ENCODE measurements at regions not wholly inside any gene's neighbourhood (a gene's known extent, or its start where the extent isn't known, plus 50 kb on each side); places are given as distances from the start of the nearest gene placed in this dataset.

DNA sequence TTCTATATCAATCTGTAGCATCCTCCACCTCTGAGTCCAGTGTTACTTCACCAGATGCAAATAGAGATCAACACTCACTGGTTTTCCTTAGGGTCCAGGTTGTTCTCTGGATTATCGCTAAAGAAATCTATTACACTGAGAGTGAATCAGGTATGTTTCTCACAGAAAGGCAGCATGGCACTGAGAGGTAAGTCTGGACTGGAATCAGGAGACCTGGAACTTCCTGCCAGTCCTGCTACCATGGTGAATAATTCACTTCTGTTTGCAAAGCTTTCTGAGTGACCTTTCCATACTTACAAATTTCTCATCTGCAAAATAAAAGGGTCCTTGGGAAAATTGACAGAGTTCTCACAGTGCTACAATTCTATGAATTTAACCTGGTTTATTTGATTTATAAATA, 1583.3 kb downstream of the MRPL39 start:
- ATAC-seq (no peak), DNase-seq (ENCODE audit: low spot score) (no peak)
- H3K27ac Mint-ChIP-seq, result no peak overlapping the region
- no peak overlapping the region for H3K4me3 Mint-ChIP-seq
- H3K4me1 Mint-ChIP-seq (ENCODE audit: low read depth in 2 of 2), result no peaks in the 10 kb centered on the region
- H3K36me3 Mint-ChIP-seq, result peaks cover 9% of the 10 kb centered on the region
- H3K27me3 Mint-ChIP-seq, result no peaks in the 10 kb centered on the region
- H3K9me3 Mint-ChIP-seq, result peaks cover 7% of the 10 kb centered on the region

DNA sequence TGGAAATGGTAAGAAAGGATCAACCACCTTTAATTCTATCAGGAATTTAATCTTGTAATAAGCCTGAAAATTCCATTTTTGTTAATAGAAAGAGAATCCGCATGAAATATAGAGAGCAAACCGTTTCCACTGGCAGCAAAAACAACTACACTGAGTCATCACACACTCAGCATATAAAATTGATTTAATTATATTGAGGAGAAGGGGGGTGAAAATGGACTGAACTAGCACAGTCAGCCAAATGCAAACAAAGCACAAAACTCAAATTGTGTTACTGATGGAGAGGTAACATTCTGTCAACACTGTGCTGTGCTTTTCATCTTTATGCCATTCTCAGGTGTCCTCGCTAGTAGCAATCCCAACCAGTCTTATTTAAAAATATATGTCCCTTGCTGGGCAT, 1583.9 kb downstream of the MRPL39 start:
- H3K9me3 Mint-ChIP-seq, result peaks cover 7% of the 10 kb centered on the region
- no peaks in the 10 kb centered on the region for H3K4me1 Mint-ChIP-seq (ENCODE audit: low read depth in 2 of 2)
- no peak for ATAC-seq
- H3K27me3 Mint-ChIP-seq, result no peaks in the 10 kb centered on the region
- DNase-seq (ENCODE audit: low spot score), result no peak
- no peak overlapping the region for H3K27ac Mint-ChIP-seq
- no peak overlapping the region for H3K4me3 Mint-ChIP-seq
- H3K36me3 Mint-ChIP-seq, result peaks cover 10% of the 10 kb centered on the region

DNA sequence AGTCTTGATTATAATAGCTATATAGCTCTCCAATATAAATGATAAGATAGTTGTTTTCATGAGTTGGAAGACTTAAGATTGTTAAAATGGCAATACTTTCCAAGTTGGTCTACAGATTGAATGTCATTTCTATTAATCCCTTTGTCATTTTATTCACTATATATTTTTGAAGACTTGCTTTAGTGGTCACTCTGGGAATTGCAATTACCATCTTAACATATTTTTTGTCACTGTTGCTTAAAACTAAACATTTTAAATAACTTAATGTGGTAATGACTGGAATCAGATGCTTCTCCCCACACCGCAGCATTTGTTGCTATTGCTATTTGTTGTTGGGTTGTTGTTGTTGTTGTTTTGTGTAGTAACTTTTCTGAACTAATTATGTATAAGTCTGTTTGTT, 1592.9 kb downstream of the MRPL39 start:
- Mint-ChIP-seq H3K9me3 (peaks cover 10% of the 10 kb centered on the region), H3K4me3 (no peak overlapping the region), H3K27ac (no peak overlapping the region), H3K36me3 (peaks cover 5% of the 10 kb centered on the region), H3K4me1 (ENCODE audit: low read depth in 2 of 2) (no peaks in the 10 kb centered on the region), H3K27me3 (no peaks in the 10 kb centered on the region)
- DNase-seq (ENCODE audit: low spot score) (no peak), ATAC-seq (no peak)

DNA sequence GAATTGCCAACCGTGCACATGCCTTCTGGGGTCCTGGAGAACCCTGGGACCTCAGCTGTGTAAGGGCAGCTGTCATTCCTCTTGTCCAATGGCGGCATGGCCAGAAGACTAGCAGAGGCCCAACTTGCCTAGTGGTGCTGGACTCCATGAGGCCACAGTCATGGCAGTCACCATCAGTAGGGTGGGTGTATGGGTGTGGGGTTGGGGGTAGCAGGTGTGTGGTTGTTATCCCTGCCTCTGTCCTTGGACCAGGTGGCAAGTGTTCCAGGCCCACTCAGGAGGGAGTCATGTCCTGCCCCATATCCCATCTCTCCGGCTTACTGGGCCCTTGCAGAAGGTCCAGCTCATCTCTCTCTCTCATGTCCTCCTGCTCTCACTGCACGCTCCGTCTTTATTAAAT, 1596.2 kb downstream of the MRPL39 start:
- Mint-ChIP-seq H3K27me3 (no peaks in the 10 kb centered on the region), H3K9me3 (peaks cover 6% of the 10 kb centered on the region), H3K36me3 (no peaks in the 10 kb centered on the region), H3K27ac (no peak overlapping the region), H3K4me1 (ENCODE audit: low read depth in 2 of 2) (no peaks in the 10 kb centered on the region), H3K4me3 (no peak overlapping the region)
- DNase-seq (ENCODE audit: low spot score) (no peak), ATAC-seq (no peak)

DNA sequence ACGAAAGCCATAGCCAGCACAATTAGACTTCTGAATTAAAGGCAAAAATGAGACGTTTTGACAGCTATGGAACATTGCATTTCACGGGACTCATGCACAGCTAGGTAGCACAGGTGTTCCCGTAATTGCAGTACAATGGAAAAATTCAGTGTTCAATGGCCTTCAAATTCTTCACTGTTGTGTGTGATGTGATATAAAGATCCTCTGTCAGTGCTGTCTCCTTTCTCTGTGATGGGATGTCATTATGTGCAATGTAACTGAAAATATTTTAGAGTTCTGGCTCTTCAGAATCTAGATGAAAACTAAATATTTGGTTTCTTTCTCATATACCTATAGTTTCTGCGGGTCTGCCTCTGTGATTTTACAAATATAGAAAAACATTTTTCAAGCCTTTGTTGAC, 1599.7 kb downstream of the MRPL39 start:
- Mint-ChIP-seq H3K36me3 (no peaks in the 10 kb centered on the region), H3K4me1 (ENCODE audit: low read depth in 2 of 2) (no peaks in the 10 kb centered on the region), H3K4me3 (no peak overlapping the region), H3K9me3 (peaks cover 15% of the 10 kb centered on the region), H3K27me3 (no peaks in the 10 kb centered on the region), H3K27ac (no peak overlapping the region)
- ATAC-seq (no peak), DNase-seq (ENCODE audit: low spot score) (no peak)

DNA sequence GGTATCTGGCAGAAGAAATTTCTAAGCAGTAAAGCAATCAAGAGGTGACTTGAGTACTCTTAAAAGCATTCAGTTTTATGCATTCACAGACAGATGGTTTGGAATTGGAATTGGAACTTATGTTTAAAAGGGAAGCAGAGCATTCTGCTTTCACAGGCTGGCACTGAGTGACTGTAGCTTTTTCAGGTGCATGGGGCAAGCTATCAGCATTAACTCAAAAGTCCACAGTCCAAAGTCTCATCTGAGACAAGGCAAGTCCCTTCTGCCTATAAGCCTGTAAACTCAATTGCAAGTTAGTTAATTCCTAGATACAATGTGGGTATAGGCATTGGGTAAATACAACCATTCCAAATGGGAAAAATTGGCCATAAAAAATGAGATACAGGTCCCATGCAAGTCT, 1620.3 kb downstream of the MRPL39 start:
- Mint-ChIP-seq H3K36me3 (no peaks in the 10 kb centered on the region), H3K27ac (no peak overlapping the region), H3K4me1 (ENCODE audit: low read depth in 2 of 2) (no peaks in the 10 kb centered on the region), H3K27me3 (no peaks in the 10 kb centered on the region), H3K9me3 (no peaks in the 10 kb centered on the region), H3K4me3 (no peak overlapping the region)
- no peak for ATAC-seq
- no peak for DNase-seq (ENCODE audit: low spot score)

DNA sequence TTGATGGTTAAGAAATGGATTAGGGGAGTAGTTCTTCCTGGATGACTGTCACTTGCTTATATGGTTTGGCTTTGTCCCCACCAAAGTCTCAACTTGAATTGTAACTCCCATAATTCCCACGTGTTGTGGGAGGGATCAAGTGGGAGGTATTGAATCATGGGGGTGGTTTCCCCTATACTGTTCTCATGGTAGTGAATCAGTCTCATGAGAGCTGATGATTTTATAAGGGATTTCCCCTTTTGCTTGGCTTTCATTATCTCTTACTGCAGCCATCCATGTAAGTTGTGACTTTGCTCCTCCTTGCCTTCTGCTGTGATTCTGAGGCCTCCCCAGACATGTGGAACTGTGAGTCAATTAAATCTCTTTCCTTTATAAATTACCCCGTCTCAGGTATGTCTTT, 1621.1 kb downstream of the MRPL39 start:
- no peaks in the 10 kb centered on the region for H3K4me1 Mint-ChIP-seq (ENCODE audit: low read depth in 2 of 2)
- no peak overlapping the region for H3K4me3 Mint-ChIP-seq
- DNase-seq (ENCODE audit: low spot score) (no peak), ATAC-seq (no peak)
- H3K27ac Mint-ChIP-seq, result no peak overlapping the region
- no peaks in the 10 kb centered on the region for H3K9me3 Mint-ChIP-seq
- H3K27me3 Mint-ChIP-seq, result no peaks in the 10 kb centered on the region
- H3K36me3 Mint-ChIP-seq, result no peaks in the 10 kb centered on the region

DNA sequence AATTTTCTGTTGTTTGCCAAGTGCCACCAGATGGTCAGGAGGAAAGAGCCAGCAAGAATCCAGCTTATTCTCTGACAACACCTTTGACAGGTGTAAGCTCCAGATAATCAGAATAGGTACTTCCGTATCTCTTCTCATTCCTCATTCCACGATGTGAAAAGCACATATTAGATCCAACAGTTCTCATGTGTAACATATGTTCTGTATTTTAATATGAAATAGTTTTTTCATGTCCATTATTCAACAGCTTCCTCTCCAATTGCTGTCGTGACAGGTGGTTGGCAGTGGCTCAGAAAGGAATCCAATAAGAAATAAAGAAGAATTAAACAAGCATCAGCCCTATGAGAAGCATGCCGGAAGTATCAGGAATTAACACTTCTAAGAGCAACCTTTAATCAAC, 1624.7 kb downstream of the MRPL39 start:
- Mint-ChIP-seq H3K4me1 (ENCODE audit: low read depth in 2 of 2) (no peaks in the 10 kb centered on the region), H3K36me3 (no peaks in the 10 kb centered on the region), H3K27ac (no peak overlapping the region), H3K27me3 (no peaks in the 10 kb centered on the region), H3K4me3 (no peak overlapping the region), H3K9me3 (no peaks in the 10 kb centered on the region)
- DNase-seq (ENCODE audit: low spot score) (no peak), ATAC-seq (no peak)

DNA sequence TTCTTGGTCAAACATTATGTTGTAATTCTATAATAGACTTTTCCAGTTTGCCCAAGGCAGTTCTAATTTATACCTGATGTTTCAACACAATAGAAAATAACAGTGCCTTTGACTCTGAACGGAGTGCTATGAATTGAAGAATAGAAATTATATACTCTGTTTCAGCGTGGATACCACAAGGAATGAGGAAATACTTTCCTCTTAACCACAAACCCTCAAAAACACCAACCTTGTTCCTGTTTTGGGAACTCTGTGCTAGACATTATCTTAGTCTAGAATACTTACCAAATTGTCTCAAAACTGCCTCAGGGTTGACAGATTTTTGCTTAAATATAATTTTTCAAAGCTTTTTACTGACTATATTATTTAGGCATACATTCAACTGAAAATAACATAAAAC, 1629.3 kb downstream of the MRPL39 start:
- ATAC-seq (no peak), DNase-seq (ENCODE audit: low spot score) (no peak)
- Mint-ChIP-seq H3K27me3 (peaks cover 0 to 3% of the 10 kb centered on the region in 2 donors), H3K9me3 (no peaks in the 10 kb centered on the region), H3K4me1 (ENCODE audit: low read depth in 2 of 2) (no peaks in the 10 kb centered on the region), H3K4me3 (no peak overlapping the region), H3K27ac (no peak overlapping the region), H3K36me3 (no peaks in the 10 kb centered on the region)

DNA sequence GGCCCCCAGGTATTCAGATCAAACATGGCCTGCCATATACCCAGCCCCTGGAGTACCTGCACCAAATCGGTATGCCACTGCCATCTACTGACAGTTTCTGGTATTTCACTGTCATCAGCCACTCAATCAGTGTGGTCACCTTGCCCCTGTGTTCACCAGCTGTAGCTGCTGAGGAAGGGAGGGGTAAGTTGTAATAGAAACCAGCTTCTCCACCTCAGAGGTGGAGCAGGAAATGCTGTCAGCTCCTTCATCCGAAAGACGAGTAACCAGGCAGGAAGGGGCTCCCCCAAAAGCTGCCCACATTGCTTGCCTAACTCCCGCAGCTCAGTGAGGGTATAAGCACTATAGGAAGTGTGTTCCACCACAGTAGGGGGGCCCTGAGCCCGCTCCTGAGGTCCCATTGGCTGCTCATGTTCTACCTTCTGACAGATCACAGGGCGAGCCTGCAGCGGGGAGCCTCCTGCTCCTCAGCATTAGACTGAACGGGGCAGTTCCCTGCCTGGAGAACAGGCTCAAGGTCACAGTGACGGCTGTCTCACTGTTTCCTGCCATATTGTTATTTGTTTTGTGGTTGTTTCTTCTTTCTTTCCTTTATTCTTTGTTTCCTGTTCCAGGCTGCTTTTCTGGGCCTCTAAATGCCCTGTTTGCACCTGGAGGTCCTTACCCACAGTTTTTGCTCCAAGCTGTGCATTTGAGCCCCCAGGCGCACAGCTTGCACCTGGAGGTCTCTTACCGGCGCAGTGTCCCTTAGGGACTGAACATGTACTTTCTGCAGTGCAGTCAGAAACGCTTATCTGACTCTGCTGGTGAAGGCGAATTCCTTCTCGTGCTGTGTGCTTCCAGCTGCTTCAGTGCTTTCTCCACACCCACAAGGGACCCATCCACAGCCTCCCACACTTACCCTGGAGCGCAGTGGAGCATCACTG, 1638.3 kb downstream of the MRPL39 start:
- Mint-ChIP-seq H3K4me3 (peak overlapping the region; percentile 43), H3K9me3 (no peaks in the 10 kb centered on the region), H3K36me3 (no peaks in the 10 kb centered on the region), H3K4me1 (ENCODE audit: low read depth in 2 of 2) (peaks cover 11 to 23% of the 10 kb centered on the region in 2 donors), H3K27ac (no peak overlapping the region), H3K27me3 (no peaks in the 10 kb centered on the region)
- DNase-seq (ENCODE audit: low spot score) (peak; percentile 75), ATAC-seq (peak; percentile 87 to 93)

DNA sequence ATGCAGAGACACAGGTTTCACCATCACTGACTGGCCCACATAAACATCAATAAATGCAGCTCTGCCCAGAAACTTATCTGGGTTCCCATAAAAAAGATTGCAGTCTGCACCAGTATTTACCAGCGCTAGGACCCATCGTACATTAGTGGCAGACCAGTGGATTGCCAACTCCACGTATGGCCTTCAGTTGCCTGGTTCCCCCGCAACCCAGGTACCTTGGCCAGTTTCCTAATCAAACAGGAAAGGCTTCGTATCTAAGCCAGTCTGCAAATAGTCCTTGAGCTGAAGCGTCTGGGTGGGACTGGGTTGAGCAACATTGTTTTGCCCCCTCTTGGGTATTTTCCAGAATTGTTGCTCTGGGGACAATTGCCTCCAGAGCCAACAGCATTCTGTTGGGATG, 1639.3 kb downstream of the MRPL39 start:
- DNase-seq (ENCODE audit: low spot score) (no peak), ATAC-seq (no peak)
- no peaks in the 10 kb centered on the region for H3K9me3 Mint-ChIP-seq
- H3K4me3 Mint-ChIP-seq, result no peak overlapping the region
- H3K27ac Mint-ChIP-seq, result no peak overlapping the region
- H3K4me1 Mint-ChIP-seq (ENCODE audit: low read depth in 2 of 2), result peaks cover 11 to 23% of the 10 kb centered on the region in 2 donors
- no peaks in the 10 kb centered on the region for H3K36me3 Mint-ChIP-seq
- H3K27me3 Mint-ChIP-seq, result no peaks in the 10 kb centered on the region

DNA sequence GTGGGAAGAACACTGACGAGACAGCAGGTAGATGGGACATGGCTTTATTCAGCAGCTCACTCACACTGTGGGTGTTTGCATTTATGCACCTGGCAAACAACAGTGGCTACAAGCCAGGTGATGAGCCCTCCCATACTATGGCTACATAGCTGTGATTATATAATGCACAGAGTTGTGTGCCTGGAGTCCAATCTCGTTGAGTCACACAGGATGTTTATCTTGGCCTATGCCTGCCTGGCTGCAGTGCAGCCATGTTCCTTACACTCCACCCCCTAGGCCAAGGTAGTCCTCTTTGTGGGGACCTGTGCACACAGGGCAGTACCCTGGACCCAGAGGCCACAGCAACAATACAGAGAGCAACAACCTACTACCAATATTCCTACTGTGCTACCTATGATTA, 1643.8 kb downstream of the MRPL39 start:
- no peak overlapping the region for H3K27ac Mint-ChIP-seq
- no peak for DNase-seq (ENCODE audit: low spot score)
- H3K36me3 Mint-ChIP-seq, result no peaks in the 10 kb centered on the region
- H3K4me3 Mint-ChIP-seq, result no peak overlapping the region
- no peaks in the 10 kb centered on the region for H3K9me3 Mint-ChIP-seq
- no peaks in the 10 kb centered on the region for H3K27me3 Mint-ChIP-seq
- peaks cover 2% of the 10 kb centered on the region in 2 donors for H3K4me1 Mint-ChIP-seq (ENCODE audit: low read depth in 2 of 2)
- peak in 1 of 2 donors; percentile 28 for ATAC-seq

DNA sequence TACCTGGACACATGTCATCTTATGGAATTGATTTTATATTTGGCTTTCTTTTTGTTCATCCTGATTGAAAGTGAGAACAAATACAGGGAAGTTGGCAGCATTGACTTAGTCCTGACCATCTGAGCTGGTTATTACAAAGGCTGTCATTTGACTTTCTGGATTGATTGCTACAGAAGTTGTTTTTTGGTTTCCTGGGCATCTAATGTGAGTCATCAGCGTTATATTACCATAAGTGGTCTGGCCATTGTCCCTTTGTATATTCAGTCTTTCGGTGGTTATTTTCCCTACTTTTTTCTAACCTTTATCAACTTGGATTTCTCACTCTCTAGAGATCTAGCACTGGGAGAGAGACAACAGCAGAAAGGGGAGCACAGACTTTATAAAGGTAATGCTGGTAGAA, 1646.5 kb downstream of the MRPL39 start:
- Mint-ChIP-seq H3K4me1 (ENCODE audit: low read depth in 2 of 2) (no peaks in the 10 kb centered on the region), H3K9me3 (no peaks in the 10 kb centered on the region), H3K27ac (no peak overlapping the region), H3K36me3 (no peaks in the 10 kb centered on the region), H3K4me3 (no peak overlapping the region), H3K27me3 (no peaks in the 10 kb centered on the region)
- ATAC-seq, result no peak
- no peak for DNase-seq (ENCODE audit: low spot score)

DNA sequence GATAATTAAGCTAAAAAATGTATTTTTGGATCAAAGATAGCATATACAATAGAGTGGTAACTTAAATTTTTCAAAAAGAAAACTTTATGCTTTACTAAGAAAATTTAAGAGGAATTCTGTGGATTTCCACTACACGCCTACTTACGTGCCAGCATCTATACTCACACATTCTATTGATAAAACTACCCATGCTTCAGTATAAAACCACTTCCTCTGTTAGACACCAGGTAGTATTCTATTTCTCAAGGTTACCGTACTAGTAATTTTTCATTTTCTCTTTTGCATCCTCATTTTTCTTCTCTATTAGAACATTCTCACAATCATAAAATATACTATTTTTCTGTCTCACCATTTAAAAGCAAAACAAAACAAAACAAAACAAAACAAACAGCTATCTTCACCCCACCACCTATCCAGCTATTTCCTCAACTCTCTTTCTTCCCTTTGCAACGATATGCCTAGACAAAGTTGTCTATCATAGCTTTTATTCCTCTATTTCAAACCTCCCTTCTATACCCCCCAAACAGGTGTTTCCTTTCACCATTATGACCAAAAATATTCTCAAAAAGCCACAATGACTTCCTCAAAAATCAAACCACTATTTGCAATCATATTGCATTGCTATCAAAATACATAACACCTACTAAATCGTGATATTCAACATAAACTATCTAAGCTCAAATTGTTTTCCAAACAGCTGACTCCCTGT, 1652.0 kb downstream of the MRPL39 start:
- Mint-ChIP-seq H3K4me3 (peak overlapping the region; percentile 9), H3K36me3 (no peaks in the 10 kb centered on the region), H3K27ac (no peak overlapping the region), H3K9me3 (no peaks in the 10 kb centered on the region), H3K4me1 (ENCODE audit: low read depth in 2 of 2) (peaks cover 10 to 12% of the 10 kb centered on the region in 2 donors), H3K27me3 (no peaks in the 10 kb centered on the region)
- DNase-seq (ENCODE audit: low spot score) (no peak), ATAC-seq (no peak)
